ENCODE measurements at regions not wholly inside any gene's neighbourhood (a gene's known extent, or its start where the extent isn't known, plus 50 kb on each side); places are given as distances from the start of the nearest gene placed in this dataset.

DNA sequence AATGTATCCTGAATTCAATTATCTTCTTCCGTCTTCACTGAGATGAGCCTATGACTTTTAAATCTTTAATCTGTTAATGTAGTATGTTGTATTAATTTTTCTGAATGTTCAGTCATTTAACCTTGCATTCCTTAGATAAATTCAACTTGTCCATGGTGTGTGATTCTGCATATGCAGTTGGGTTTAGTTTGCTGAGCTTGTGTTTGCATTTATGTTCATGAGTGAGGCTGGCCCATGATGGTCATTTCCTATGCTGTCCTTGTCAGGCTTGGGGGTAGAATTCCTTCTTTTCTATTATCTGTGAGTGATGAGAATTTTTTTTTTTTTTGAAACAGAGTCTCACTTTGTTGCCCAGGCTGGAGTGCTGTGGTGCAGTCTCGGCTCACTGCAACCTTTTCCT, 131.8 kb upstream of the COL5A1 start:
- TF ChIP-seq CTCF (conservative IDR thresholded peaks at IDR 0.05; ENCODE audit: low read depth, low read length) (no peak), CEBPB (IDR thresholded peaks at IDR 0.05; ENCODE audit: low read depth, low read length) (no peak), BHLHE40 (IDR thresholded peaks at IDR 0.05; ENCODE audit: low read depth, low read length) (no peak), CHD1 (IDR thresholded peaks at IDR 0.05; ENCODE audit: low read depth, low read length) (no peak), MXI1 (IDR thresholded peaks at IDR 0.05; ENCODE audit: borderline replicate concordance, low read depth, low read length) (no peak), MAFK (IDR thresholded peaks at IDR 0.05; ENCODE audit: low read depth, low read length) (no peak), MAZ (IDR thresholded peaks at IDR 0.05; ENCODE audit: borderline replicate concordance, low read depth, low read length) (no peak), POLR2A (IDR thresholded peaks at IDR 0.05; ENCODE audit: low read depth, low read length) (no peak)
- TF ChIP-seq, protein P1, sequence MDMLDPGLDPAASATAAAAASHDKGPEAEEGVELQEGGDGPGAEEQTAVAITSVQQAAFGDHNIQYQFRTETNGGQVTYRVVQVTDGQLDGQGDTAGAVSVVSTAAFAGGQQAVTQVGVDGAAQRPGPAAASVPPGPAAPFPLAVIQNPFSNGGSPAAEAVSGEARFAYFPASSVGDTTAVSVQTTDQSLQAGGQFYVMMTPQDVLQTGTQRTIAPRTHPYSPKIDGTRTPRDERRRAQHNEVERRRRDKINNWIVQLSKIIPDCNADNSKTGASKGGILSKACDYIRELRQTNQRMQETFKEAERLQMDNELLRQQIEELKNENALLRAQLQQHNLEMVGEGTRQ (IDR thresholded peaks at IDR 0.05; ENCODE audit: low read depth, low read length): no peak

Data from IMR-90 (cell line).